K562 (cell line): ENCODE measurements at regions not wholly inside any gene's neighbourhood (a gene's known extent, or its start where the extent isn't known, plus 50 kb on each side); places are given as distances from the start of the nearest gene placed in this dataset.

ENCODE experiments used
- ATAC-seq: fragments of 200-7000 bp; cut with Tn5 transposase; 3 replicates; pipeline ENCODE4 v1.9.1; 2020; ENCODE audit warnings: moderate library complexity
- BruUV-seq: library from RNA; stranded (reverse); fragments of 400-500 nt; replicated peaks from 2 replicates; lab custom pipeline; 2021; lab: Mats Ljungman, UMichigan
- CTCF ChIA-PET: fragments of 300-600 bp; formaldehyde crosslinking; extraction: SDS; loops from one replicate; lab custom pipeline; 2021; ENCODE audit warnings: low intra/inter-chr PET ratio; lab: Yijun Ruan, JAX
- POLR2A ChIA-PET: fragments of 300-600, 350-650 bp; sonication (Branson Sonifier 250); formaldehyde crosslinking; extraction: SDS; loops from one replicate; lab custom pipeline; 2021; ENCODE audit warnings: antibody characterized with exemption, inconsistent platforms; lab: Yijun Ruan, JAX
- DNase-seq, 4 experiments: peaks; one replicate each; pipeline versions ENCODE4 v3.0.0 to v3.0.0-alpha.2; 2011 to 2018; ENCODE audit warnings: low spot score in 3 of 4, mixed read lengths in 3 of 4; ENCODE audit errors: extremely low read depth in 1 of 4
- FAIRE-seq: peaks from 2 replicates; lab custom pipeline; 2011; peaks lifted over from hg19 to GRCh38; lab: Jason Lieb, UNC
- H2AFZ ChIP-seq: 2 replicates; pipeline ENCODE4 v1.6.0; 2011; ENCODE audit warnings: low read depth, low read length, control low read depth, inconsistent platforms
- H3K27ac ChIP-seq: fragments of 200-600 bp; 3 replicates; pipeline ENCODE4 v1.8.0; 2011; ENCODE audit warnings: low read depth, mild to moderate bottlenecking, control low read depth, inconsistent platforms, low read length, moderate library complexity, mixed read lengths; ENCODE audit errors: extremely low read depth
- H3K27me3 ChIP-seq, 2 experiments: fragments of 300-600 bp in 1 of 2; 2 replicates in 1 of 2; 3 replicates in 1 of 2; pipeline versions ENCODE4 v1.6.0 to v1.8.0; 2011; ENCODE audit warnings: inconsistent platforms in 2 of 2, low read length in 2 of 2, mild to moderate bottlenecking in 1 of 2, mixed read lengths in 1 of 2, moderate library complexity in 1 of 2; ENCODE audit not compliant: control insufficient read depth in 2 of 2, insufficient read depth in 2 of 2
- H3K36me3 ChIP-seq: fragments of 300-600 bp; 3 replicates; pipeline ENCODE4 v1.8.0; 2011; ENCODE audit warnings: mild to moderate bottlenecking, low read length, inconsistent platforms; ENCODE audit not compliant: control insufficient read depth, insufficient read depth
- H3K4me1 ChIP-seq, 2 experiments: fragments of 200-600 bp in 1 of 2; replicated peaks in 1 of 2; 2 replicates in 1 of 2; 3 replicates in 1 of 2; pipeline versions ENCODE4 v1.5.1 to v1.8.0; 2011; ENCODE audit warnings: inconsistent platforms in 2 of 2, low read length in 2 of 2, mild to moderate bottlenecking in 1 of 2, mixed read lengths in 1 of 2, moderate library complexity in 1 of 2; ENCODE audit not compliant: control insufficient read depth in 2 of 2, insufficient read depth in 2 of 2
- H3K4me2 ChIP-seq: 2 replicates; pipeline ENCODE4 v1.6.1; 2011; ENCODE audit warnings: low read length, control low read depth, inconsistent platforms, mixed read lengths; ENCODE audit not compliant: insufficient read depth
- H3K4me3 ChIP-seq: fragments of 200-600 bp; sonication (generic), shearing (Covaris generic); 2 replicates; pipeline ENCODE4 v1.5.1; 2016; ENCODE audit warnings: control low read depth, inconsistent platforms
- H3K79me2 ChIP-seq: fragments of 200-600 bp; 3 replicates; pipeline ENCODE4 v1.8.0; 2011; ENCODE audit warnings: low read length, inconsistent platforms; ENCODE audit not compliant: control insufficient read depth, insufficient read depth
- H3K9ac ChIP-seq, 2 experiments: 2 replicates each; pipeline versions ENCODE4 v1.6.0 to v1.6.1; 2011; ENCODE audit warnings: low read depth in 2 of 2, low read length in 2 of 2, control low read depth in 1 of 2, inconsistent platforms in 1 of 2, mild to moderate bottlenecking in 1 of 2, mixed read lengths in 1 of 2; ENCODE audit not compliant: insufficient read depth in 1 of 2
- H3K9me1 ChIP-seq: one replicate; pipeline ENCODE4 v1.6.0; 2011; ENCODE audit warnings: inconsistent platforms, mild to moderate bottlenecking, low read length, moderate library complexity; ENCODE audit not compliant: control insufficient read depth, insufficient read depth
- H3K9me3 ChIP-seq: replicated peaks from 2 replicates; pipeline ENCODE4 v1.5.1; 2011; ENCODE audit warnings: low read depth, low read length, inconsistent platforms; ENCODE audit not compliant: control insufficient read depth, insufficient read depth
- H4K20me1 ChIP-seq: replicated peaks from 2 replicates; pipeline ENCODE4 v1.6.1; 2011; ENCODE audit warnings: low read length, inconsistent platforms, mixed read lengths; ENCODE audit not compliant: control insufficient read depth, insufficient read depth
- BRCA1 ChIP-seq, 2 experiments: fragments of 450-650 bp in 1 of 2; sonication (generic) in 1 of 2; formaldehyde crosslinking in 1 of 2; IDR thresholded peaks; 2 replicates each; pipeline versions ENCODE4 v1.5.0 to v1.6.1; 2017 to 2020; ENCODE audit warnings: mild to moderate bottlenecking in 1 of 2, missing genetic modification reagents in 1 of 2
- BRD4 ChIP-seq: fragments of 200-600 bp; sonication (generic); IDR thresholded peaks from 2 replicates; pipeline ENCODE4 v1.6.1; 2017; ENCODE audit warnings: inconsistent platforms
- EGR1 ChIP-seq: fragments of 450-650 bp; conservative IDR thresholded peaks from 2 replicates; pipeline ENCODE4 v1.6.1; 2017; ENCODE audit warnings: mild to moderate bottlenecking
- L3MBTL2 ChIP-seq: fragments of 450-650 bp; IDR thresholded peaks from 2 replicates; pipeline ENCODE4 v1.6.1; 2016; ENCODE audit warnings: mild to moderate bottlenecking, moderate library complexity
- MYC ChIP-seq, 2 experiments: fragments of 250-450 bp in 1 of 2; sonication (Bioruptor Pico) in 1 of 2; IDR thresholded peaks; 2 replicates each; pipeline versions ENCODE4 v1.5.1 to v1.6.1; 2012 to 2021; ENCODE audit warnings: low read depth in 2 of 2, borderline replicate concordance in 1 of 2, improper control_type of control experiment in 1 of 2, low read length in 1 of 2, mild to moderate bottlenecking in 1 of 2, moderate library complexity in 1 of 2
- NR2C1 ChIP-seq, 2 experiments: fragments of 450-650 bp; IDR thresholded peaks; 2 replicates each; pipeline ENCODE4 v1.6.1; 2017; ENCODE audit warnings: mild to moderate bottlenecking in 2 of 2, antibody characterized with exemption in 1 of 2, inconsistent platforms in 1 of 2, missing compliant biosample characterization in 1 of 2, missing genetic modification characterization in 1 of 2
- PHF8 ChIP-seq: fragments of 200-600 bp; sonication (generic); IDR thresholded peaks from 2 replicates; pipeline ENCODE4 v1.6.1; 2012; ENCODE audit warnings: mixed run types, mild to moderate bottlenecking, inconsistent platforms, low read length, moderate library complexity, borderline replicate concordance
- PYGO2 ChIP-seq: fragments of 450-650 bp; IDR thresholded peaks from 2 replicates; pipeline ENCODE4 v1.6.1; 2016; ENCODE audit warnings: mild to moderate bottlenecking, missing genetic modification characterization, moderate library complexity, missing compliant biosample characterization
- SP1 ChIP-seq: sonication (generic); formaldehyde crosslinking; IDR thresholded peaks from 2 replicates; pipeline ENCODE4 v1.8.1; 2022; ENCODE audit warnings: mild to moderate bottlenecking, missing genetic modification reagents
- SRSF1 ChIP-seq: fragments of 200-400 bp; formaldehyde crosslinking; IDR thresholded peaks from 2 replicates; pipeline ENCODE4 v1.6.1; 2017; ENCODE audit warnings: mild to moderate bottlenecking, low read depth, low read length, moderate library complexity
- TRIM25 ChIP-seq: fragments of 450-650 bp; IDR thresholded peaks from 2 replicates; pipeline ENCODE4 v1.7.0; 2016; ENCODE audit warnings: borderline replicate concordance
- U2AF2 ChIP-seq: fragments of 200-400 bp; formaldehyde crosslinking; optimal IDR thresholded peaks from 2 replicates; pipeline ENCODE3; 2017; ENCODE audit warnings: low read depth, mild to moderate bottlenecking, low read length
- ZNF407 ChIP-seq: fragments of 450-650 bp; IDR thresholded peaks from 2 replicates; pipeline ENCODE4 v1.6.1; 2016; ENCODE audit warnings: low read depth
- ZZZ3 ChIP-seq: fragments of 450-650 bp; IDR thresholded peaks from 2 replicates; pipeline ENCODE4 v1.6.1; 2016; ENCODE audit warnings: antibody characterized with exemption, mild to moderate bottlenecking, moderate library complexity
- WGBS: fragments of 100-300 bp; shearing (Covaris generic); methylation state at CpG from one replicate; pipeline ENCODE4 v1.1.6; 2016; ENCODE audit warnings: low coverage, mixed read lengths; ENCODE audit not compliant: insufficient coverage; ENCODE audit errors: missing lambda C conversion rate; 5-methylcytosine and 5-hydroxymethylcytosine counted together
- in situ Hi-C: fragments of 300-500 bp; cut with MboI; formaldehyde crosslinking; loops from 4 replicates; pipeline ENCODE4 v1.15.0; 2018; ENCODE audit warnings: inconsistent platforms, mixed read lengths
- intact Hi-C: fragments of 100-400 bp; cut with micrococcal nuclease; formaldehyde crosslinking; loops from 2 replicates; pipeline ENCODE4 v1.14.2; 2022

GRCh38 chr4:123871341-123871740, 474.7 kb downstream of the SPRY1 start:
- 0% methylated on average over 6 of the region's 6 CpGs for WGBS
- no peaks in the 10 kb centered on the region for H3K9me3 ChIP-seq
- ATAC-seq = no peak
- H3K4me3 ChIP-seq = no peak overlapping the region
- BruUV-seq = no TSS peak
- in situ Hi-C loops = no loop called here
- intact Hi-C loops = no loop called here
- H3K27ac ChIP-seq = no peak overlapping the region
- ChIA-PET CTCF (no interaction called here), POLR2A (no interaction called here)
- H3K9me1 ChIP-seq = no peaks in the 10 kb centered on the region
- H3K4me2 ChIP-seq = no peak overlapping the region
- H3K4me1 ChIP-seq = no peaks in the 10 kb centered on the region
- H3K27me3 ChIP-seq = no peaks in the 10 kb centered on the region
- H3K36me3 ChIP-seq = no peaks in the 10 kb centered on the region
- H2AFZ ChIP-seq = no peak overlapping the region
- H3K79me2 ChIP-seq = no peaks in the 10 kb centered on the region
- no peak overlapping the region for H3K9ac ChIP-seq
- H4K20me1 ChIP-seq = no peaks in the 10 kb centered on the region
- FAIRE-seq = no peak
- no peak for DNase-seq
- TF ChIP-seq BRD4 (no peak), PHF8 (no peak), TRIM25 (no peak), U2AF2 (no peak), L3MBTL2 (no peak), EGR1 (no peak), ZNF407 (no peak), PYGO2 (tag) (no peak), NR2C1 (IDR thresholded peaks at IDR 0.05) (no peak), NR2C1 (tag; IDR thresholded peaks at IDR 0.05) (no peak), MYC (IDR thresholded peaks at IDR 0.05; ENCODE audit: low read depth, low read length) (no peak), MYC (CRISPR knock-in tag; IDR thresholded peaks at IDR 0.05; ENCODE audit: borderline replicate concordance, low read depth) (no peak), SRSF1 (no peak), ZZZ3 (no peak), SP1 (CRISPR knock-in tag) (no peak), BRCA1 (IDR thresholded peaks at IDR 0.05) (no peak), BRCA1 (CRISPR knock-in tag; IDR thresholded peaks at IDR 0.05) (no peak)
